ENCODE measurements at regions not wholly inside any gene's neighbourhood (a gene's known extent, or its start where the extent isn't known, plus 50 kb on each side); places are given as distances from the start of the nearest gene placed in this dataset.

GRCh38 chr7:121587435-121587834 is 191.3 kb upstream of the FAM3C start:
- no peak overlapping the region for H3K9ac ChIP-seq
- TF ChIP-seq NRF1 (IDR thresholded peaks at IDR 0.05; ENCODE audit: low read depth, low read length) (no peak), FOXJ3 (CRISPR knock-in tag; IDR thresholded peaks at IDR 0.05) (no peak), ELF1 (IDR thresholded peaks at IDR 0.05) (no peak), CHD2 (IDR thresholded peaks at IDR 0.05; ENCODE audit: low read length, partially characterized antibody) (no peak), RFX5 (IDR thresholded peaks at IDR 0.05; ENCODE audit: low read length) (no peak), RCOR1 (IDR thresholded peaks at IDR 0.05; ENCODE audit: low read length) (no peak), POLR2AphosphoS5 (IDR thresholded peaks at IDR 0.05; ENCODE audit: low read depth, low read length) (no peak), GABPA (IDR thresholded peaks at IDR 0.05; ENCODE audit: low read depth) (no peak), MAX (IDR thresholded peaks at IDR 0.05; ENCODE audit: low read depth) (no peak), EZH2phosphoT487 (IDR thresholded peaks at IDR 0.05; ENCODE audit: borderline replicate concordance, low read depth) (no peak), MEF2A (IDR thresholded peaks at IDR 0.05; ENCODE audit: borderline replicate concordance, low read depth) (no peak)
- CTCF ChIA-PET = no interaction called here

GRCh38 chr7:121582258-121582657 is 186.2 kb upstream of the FAM3C start:
- no peaks in the 10 kb centered on the region for H3K9me2 ChIP-seq
- H3K27me3 ChIP-seq (ENCODE audit: insufficient read depth) = peaks cover 47% of the 10 kb centered on the region
- no peak for DNase-seq
- no peaks in the 10 kb centered on the region for H3K36me3 ChIP-seq (replicated peaks in 1 of 2; ENCODE audit: control insufficient read depth in 1 of 2, insufficient read depth in 2 of 2, low read length in 1 of 2)
- H3K79me2 ChIP-seq (ENCODE audit: insufficient read depth) = no peaks in the 10 kb centered on the region
- no peak overlapping the region for H3K4me3 ChIP-seq (ENCODE audit: low read depth in 2 of 2, low read length in 1 of 2)
- ChIA-PET CTCF (no interaction called here), POLR2A (no interaction called here)
- TF ChIP-seq USF1 (IDR thresholded peaks at IDR 0.05; ENCODE audit: borderline replicate concordance, low read depth) (no peak), GATA2 (CRISPR knock-in tag; IDR thresholded peaks at IDR 0.05) (no peak), PBX3 (IDR thresholded peaks at IDR 0.05) (no peak), FOXJ3 (CRISPR knock-in tag; IDR thresholded peaks at IDR 0.05) (no peak), MEF2A (IDR thresholded peaks at IDR 0.05; ENCODE audit: borderline replicate concordance, low read depth) (no peak), ELF1 (IDR thresholded peaks at IDR 0.05) (no peak), ZBTB33 (IDR thresholded peaks at IDR 0.05; ENCODE audit: borderline replicate concordance, low read depth) (no peak), USF2 (IDR thresholded peaks at IDR 0.05; ENCODE audit: borderline replicate concordance, low read depth, low read length) (no peak), CHD2 (IDR thresholded peaks at IDR 0.05; ENCODE audit: low read length, partially characterized antibody) (no peak), YY1 (IDR thresholded peaks at IDR 0.05; ENCODE audit: low read depth) (no peak), NFIC (IDR thresholded peaks at IDR 0.05; ENCODE audit: borderline replicate concordance) (no peak), RFX5 (IDR thresholded peaks at IDR 0.05; ENCODE audit: low read length) (no peak), JUND (IDR thresholded peaks at IDR 0.05) (no peak), NRF1 (IDR thresholded peaks at IDR 0.05; ENCODE audit: low read depth, low read length) (no peak), CTCF (IDR thresholded peaks at IDR 0.05) (no peak), SIN3A (IDR thresholded peaks at IDR 0.05; ENCODE audit: borderline replicate concordance, low read depth, low read length) (no peak), TEAD4 (IDR thresholded peaks at IDR 0.05; ENCODE audit: borderline replicate concordance, insufficient read depth) (no peak)
- no peaks in the 10 kb centered on the region for H3F3A ChIP-seq (replicated peaks; ENCODE audit: insufficient read depth)
- no peak overlapping the region for H3K27ac ChIP-seq (ENCODE audit: low read depth in 2 of 2, low read length in 1 of 2)
- no peaks in the 10 kb centered on the region for H4K20me1 ChIP-seq (ENCODE audit: insufficient read depth)
- H2AFZ ChIP-seq (ENCODE audit: low read depth) = no peak overlapping the region
- H3K9ac ChIP-seq = no peak overlapping the region
- no peak overlapping the region for H3K4me2 ChIP-seq
- H3K9me3 ChIP-seq = no peaks in the 10 kb centered on the region
- no peaks in the 10 kb centered on the region for H3K4me1 ChIP-seq (ENCODE audit: control insufficient read depth in 1 of 2, insufficient read depth in 2 of 2, low read depth in 1 of 2, low read length in 1 of 2)

More at GRCh38 chr7:121587435-121587834, 191.3 kb upstream of the FAM3C start:
- WGBS (ENCODE audit: low lambda C conversion rate) = 3% methylated on average over 5 of the region's 5 CpGs
- H3K4me3 ChIP-seq (ENCODE audit: low read depth in 2 of 2, low read length in 1 of 2) = no peak overlapping the region
- H3K9me3 ChIP-seq = peaks cover 3% of the 10 kb centered on the region; the same call in 1 of the 2 replicates
- no peak overlapping the region for H3K27ac ChIP-seq (ENCODE audit: low read depth in 2 of 2, low read length in 1 of 2)
- H3K79me2 ChIP-seq (ENCODE audit: insufficient read depth) = no peaks in the 10 kb centered on the region
- no peak overlapping the region for H2AFZ ChIP-seq (ENCODE audit: low read depth)
- no peaks in the 10 kb centered on the region for H3F3A ChIP-seq (replicated peaks; ENCODE audit: insufficient read depth)
- H3K27me3 ChIP-seq (ENCODE audit: insufficient read depth) = peaks cover 24% of the 10 kb centered on the region
- no peaks in the 10 kb centered on the region for H3K9me2 ChIP-seq
- H3K36me3 ChIP-seq (replicated peaks in 1 of 2; ENCODE audit: control insufficient read depth in 1 of 2, insufficient read depth in 2 of 2, low read length in 1 of 2) = no peaks in the 10 kb centered on the region
- DNase-seq = no peak
- no peaks in the 10 kb centered on the region for H3K4me1 ChIP-seq (ENCODE audit: control insufficient read depth in 1 of 2, insufficient read depth in 2 of 2, low read depth in 1 of 2, low read length in 1 of 2)
- no peak overlapping the region for H3K4me2 ChIP-seq
- no peaks in the 10 kb centered on the region for H4K20me1 ChIP-seq (ENCODE audit: insufficient read depth)
- POLR2A ChIA-PET = no interaction called here

Measured in SK-N-SH (cell line).